ENCODE measurements at regions not wholly inside any gene's neighbourhood (a gene's known extent, or its start where the extent isn't known, plus 50 kb on each side); places are given as distances from the start of the nearest gene placed in this dataset.
A peak's percentile ranks its signal among the peaks of the same experiment; 100 is the strongest.
"Not testable (repeated sequence)": the region's sequence is repeated elsewhere in the genome, so short reads cannot be mapped to it uniquely, and the experiment has no call there.

DNA sequence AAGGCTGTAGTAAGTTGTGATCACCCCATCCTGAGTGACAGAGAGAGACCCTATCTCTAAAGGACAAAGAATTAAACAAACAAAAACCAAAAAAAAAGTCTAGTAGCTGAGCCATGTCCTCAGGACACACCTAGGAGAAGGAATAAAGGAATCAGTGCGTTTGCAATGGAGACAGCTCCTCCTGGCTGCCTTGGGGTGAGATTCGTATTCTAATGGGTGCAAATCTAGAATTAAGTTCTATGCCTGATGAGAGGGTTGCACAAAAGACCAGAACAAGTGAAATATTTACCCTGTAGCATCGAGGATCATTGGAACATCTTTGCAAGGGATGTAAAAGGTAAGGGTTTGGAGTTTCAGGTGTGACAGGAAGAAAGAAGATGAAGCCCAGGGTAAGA, 70.3 kb upstream of the BMAL1 start:
- Mint-ChIP-seq H3K27ac (no peak overlapping the region), H3K4me1 (ENCODE audit: low read depth) (peaks cover 45% of the 10 kb centered on the region), H3K9me3 (no peaks in the 10 kb centered on the region), H3K27me3 (ENCODE audit: low read depth) (no peaks in the 10 kb centered on the region), H3K4me3 (peak overlapping the region; percentile 62), H3K36me3 (ENCODE audit: low read depth) (no peaks in the 10 kb centered on the region)
- intact Hi-C loops (cut with micrococcal nuclease) = loop anchor here (10.0 kb wide), 2 partner anchors 458 to 512 kb away; partner anchors contain the start of gene FAR1
- CTCF ChIA-PET = interaction anchor here (1.7 to 8.0 kb wide), 2 partner anchors 128 to 137 kb away, joined by 7 to 44 read pairs; no protein-coding TSS in a partner anchor
- DNase-seq = no peak

GRCh38 chr11:13207665-13208594, 69.7 kb upstream of the BMAL1 start:
- H3K4me1 Mint-ChIP-seq (ENCODE audit: low read depth) = peaks cover 45% of the 10 kb centered on the region
- CTCF ChIA-PET = interaction anchor here (0.6 to 8.0 kb wide), 9 partner anchors 16 to 724 kb away, joined by 3 to 44 read pairs (median 4); no protein-coding TSS in a partner anchor

GRCh38 chr11:13208921-13209320, 68.7 kb upstream of the BMAL1 start:
- DNase-seq = no peak
- CTCF ChIA-PET = interaction anchor here (0.6 to 8.0 kb wide), 10 partner anchors 13 to 725 kb away, joined by 3 to 44 read pairs (median 8); no protein-coding TSS in a partner anchor
- H3K4me3 Mint-ChIP-seq = no peak overlapping the region
- intact Hi-C loops (cut with micrococcal nuclease) = loop anchor here (1.0 to 10.0 kb wide), 8 partner anchors 26 to 514 kb away; partner anchors contain the start of genes BMAL1, BTBD10 and FAR1
- no peaks in the 10 kb centered on the region for H3K36me3 Mint-ChIP-seq (ENCODE audit: low read depth)
- peaks cover 45% of the 10 kb centered on the region for H3K4me1 Mint-ChIP-seq (ENCODE audit: low read depth)
- H3K27me3 Mint-ChIP-seq (ENCODE audit: low read depth) = no peaks in the 10 kb centered on the region
- no peaks in the 10 kb centered on the region for H3K9me3 Mint-ChIP-seq
- H3K27ac Mint-ChIP-seq = no peak overlapping the region

More at GRCh38 chr11:13207665-13208594, 69.7 kb upstream of the BMAL1 start:
- peak overlapping the region; percentile 62 for H3K4me3 Mint-ChIP-seq
- peak overlapping the region; percentile 57 for H3K27ac Mint-ChIP-seq
- H3K36me3 Mint-ChIP-seq (ENCODE audit: low read depth) = no peaks in the 10 kb centered on the region
- H3K27me3 Mint-ChIP-seq (ENCODE audit: low read depth) = no peaks in the 10 kb centered on the region
- H3K9me3 Mint-ChIP-seq = no peaks in the 10 kb centered on the region
- intact Hi-C loops (cut with micrococcal nuclease) = loop anchor here (1.0 to 10.0 kb wide), 8 partner anchors 25 to 513 kb away; partner anchors contain the start of genes BMAL1, BTBD10 and FAR1
- DNase-seq = peak; percentile 40

DNA sequence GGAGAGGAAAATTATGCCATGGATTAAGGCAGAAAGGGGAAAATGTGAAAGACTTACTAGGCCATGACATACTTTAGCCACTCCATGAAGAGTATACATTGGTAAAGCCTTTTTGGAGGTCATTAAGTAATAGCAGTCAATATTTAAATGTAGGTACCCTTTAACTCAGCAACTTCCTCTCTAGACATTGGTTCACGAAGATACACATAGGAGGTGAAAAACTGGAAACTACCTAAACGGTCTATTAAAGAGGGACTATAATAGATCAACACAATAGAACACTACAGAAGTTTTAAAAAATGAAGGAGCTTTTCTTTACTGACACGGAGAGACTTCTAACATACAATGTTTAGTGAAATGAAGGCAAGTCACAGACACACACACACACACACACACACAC, 68.2 kb upstream of the BMAL1 start:
- Mint-ChIP-seq H3K36me3 (ENCODE audit: low read depth) (no peaks in the 10 kb centered on the region), H3K27me3 (ENCODE audit: low read depth) (no peaks in the 10 kb centered on the region), H3K27ac (no peak overlapping the region), H3K9me3 (no peaks in the 10 kb centered on the region), H3K4me1 (ENCODE audit: low read depth) (peaks cover 45% of the 10 kb centered on the region), H3K4me3 (no peak overlapping the region)
- CTCF ChIA-PET = interaction anchor here (0.7 to 8.0 kb wide), 14 partner anchors 8 to 176 kb away, joined by 3 to 44 read pairs (median 4); no protein-coding TSS in a partner anchor
- intact Hi-C loops (cut with micrococcal nuclease) = loop anchor here (10.0 kb wide), 2 partner anchors 455 to 515 kb away; partner anchors contain the start of gene FAR1
- DNase-seq = no peak

DNA sequence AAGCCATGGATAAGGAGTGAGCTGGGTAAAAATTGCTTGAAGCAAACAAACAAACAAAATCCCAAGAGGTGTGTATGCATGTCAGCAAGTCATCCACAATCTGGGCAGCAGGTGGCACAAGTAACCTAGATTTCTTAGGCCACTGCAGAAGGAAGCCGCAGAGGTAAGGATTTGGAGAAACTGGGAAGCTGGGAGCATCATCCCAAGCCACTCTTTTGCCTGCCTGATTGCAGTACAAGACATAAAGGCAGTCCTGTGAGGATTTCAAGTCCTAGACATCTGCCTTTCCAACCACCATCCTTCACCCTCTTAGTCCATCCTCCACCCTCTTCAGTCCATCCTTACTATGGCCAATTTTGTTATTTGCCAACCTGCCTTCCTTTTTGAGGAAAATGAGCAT, 67.2 kb upstream of the BMAL1 start:
- DNase-seq = peak; percentile 62
- intact Hi-C loops (cut with micrococcal nuclease) = loop anchor here (1.0 to 2.0 kb wide), 3 partner anchors 125 to 174 kb away; no protein-coding TSS in a partner anchor
- CTCF ChIA-PET = interaction anchor here (0.6 to 8.0 kb wide), 16 partner anchors 9 to 263 kb away, joined by 3 to 44 read pairs (median 4); no protein-coding TSS in a partner anchor
- H3K9me3 Mint-ChIP-seq = no peaks in the 10 kb centered on the region
- H3K4me3 Mint-ChIP-seq = no peak overlapping the region
- no peaks in the 10 kb centered on the region for H3K36me3 Mint-ChIP-seq (ENCODE audit: low read depth)
- H3K27me3 Mint-ChIP-seq (ENCODE audit: low read depth) = no peaks in the 10 kb centered on the region
- H3K27ac Mint-ChIP-seq = no peak overlapping the region
- peaks cover 39% of the 10 kb centered on the region for H3K4me1 Mint-ChIP-seq (ENCODE audit: low read depth)

GRCh38 chr11:13214276-13214675, 63.3 kb upstream of the BMAL1 start:
- Mint-ChIP-seq H3K4me1 (ENCODE audit: low read depth) (peaks cover 3% of the 10 kb centered on the region), H3K27me3 (ENCODE audit: low read depth) (no peaks in the 10 kb centered on the region), H3K36me3 (ENCODE audit: low read depth) (no peaks in the 10 kb centered on the region), H3K9me3 (no peaks in the 10 kb centered on the region), H3K27ac (no peak overlapping the region), H3K4me3 (no peak overlapping the region)
- intact Hi-C loops (cut with micrococcal nuclease) = no loop called here
- no peak for DNase-seq
- CTCF ChIA-PET = interaction anchor here (0.5 to 8.0 kb wide), 5 partner anchors 16 to 131 kb away, joined by 3 to 44 read pairs (median 3); no protein-coding TSS in a partner anchor

DNA sequence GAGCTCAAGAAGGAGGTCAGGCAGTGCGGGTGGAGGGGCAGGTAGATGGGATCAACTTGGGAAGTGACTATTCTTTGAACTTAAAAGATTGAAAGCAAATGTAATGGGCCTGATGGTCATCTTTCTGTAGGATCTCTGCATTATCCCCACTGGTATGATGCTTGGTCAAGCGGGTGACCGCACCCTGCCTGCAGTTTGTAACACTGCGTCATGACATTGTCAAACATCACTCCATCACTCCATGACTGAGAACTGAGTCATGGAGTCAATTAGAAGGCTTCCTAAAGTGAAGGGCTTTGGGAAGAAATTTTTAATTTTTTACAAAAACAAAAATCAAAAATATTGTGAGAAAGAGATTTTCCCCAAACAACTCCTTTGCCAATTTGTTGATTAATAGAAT, 62.4 kb upstream of the BMAL1 start:
- no peak overlapping the region for H3K27ac Mint-ChIP-seq
- H3K4me1 Mint-ChIP-seq (ENCODE audit: low read depth) = no peaks in the 10 kb centered on the region
- CTCF ChIA-PET = interaction anchor here (0.5 to 8.0 kb wide), 4 partner anchors 23 to 1338 kb away, joined by 3 to 44 read pairs (median 4); no protein-coding TSS in a partner anchor

DNA sequence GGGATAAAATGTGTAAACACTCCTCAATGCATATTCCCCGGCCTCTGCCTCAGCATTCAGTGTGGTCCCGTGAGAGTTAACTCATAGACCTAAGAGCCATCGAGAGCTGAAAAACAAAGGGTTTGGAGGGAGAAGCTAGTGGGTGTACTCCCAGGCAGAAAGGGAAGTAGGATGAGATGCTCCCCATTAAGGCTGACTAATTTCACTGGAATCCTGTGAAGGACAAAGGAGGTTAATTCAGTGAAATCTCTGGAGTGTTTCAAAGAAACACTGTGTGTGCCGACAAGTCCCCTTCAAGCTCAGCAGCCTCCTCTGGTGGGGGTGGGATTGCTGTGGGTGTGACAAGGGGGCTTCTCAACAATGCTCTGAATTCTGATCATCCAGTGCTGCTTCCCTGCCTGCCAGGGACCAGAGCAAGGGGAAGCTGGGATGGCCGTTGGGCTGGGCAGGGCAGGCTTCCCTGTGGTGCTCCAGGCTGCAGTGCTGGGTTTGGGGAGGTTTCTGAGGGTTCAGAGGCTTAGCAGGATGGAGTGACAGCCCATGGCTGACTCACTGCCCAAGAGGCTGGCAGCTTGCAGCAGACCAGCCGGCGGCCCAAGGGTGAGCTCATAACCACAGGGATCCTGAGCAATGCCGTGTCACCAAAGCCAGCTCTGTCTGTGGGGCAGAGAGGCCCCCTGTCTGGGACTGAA, 61.4 kb upstream of the BMAL1 start:
- intact Hi-C loops (cut with micrococcal nuclease) = no loop called here
- H3K9me3 Mint-ChIP-seq = no peaks in the 10 kb centered on the region
- H3K36me3 Mint-ChIP-seq (ENCODE audit: low read depth) = no peaks in the 10 kb centered on the region
- H3K27ac Mint-ChIP-seq = no peak overlapping the region
- H3K27me3 Mint-ChIP-seq (ENCODE audit: low read depth) = no peaks in the 10 kb centered on the region
- CTCF ChIA-PET = interaction anchor here (0.7 to 1.4 kb wide), 2 partner anchors 22 to 120 kb away, joined by 3 to 4 read pairs; no protein-coding TSS in a partner anchor
- no peaks in the 10 kb centered on the region for H3K4me1 Mint-ChIP-seq (ENCODE audit: low read depth)
- H3K4me3 Mint-ChIP-seq = no peak overlapping the region
- no peak for DNase-seq

More for the DNA sequence above, 62.4 kb upstream of the BMAL1 start:
- Mint-ChIP-seq H3K4me3 (no peak overlapping the region), H3K27me3 (ENCODE audit: low read depth) (no peaks in the 10 kb centered on the region), H3K9me3 (no peaks in the 10 kb centered on the region), H3K36me3 (ENCODE audit: low read depth) (no peaks in the 10 kb centered on the region)
- intact Hi-C loops (cut with micrococcal nuclease) = no loop called here
- no peak for DNase-seq

DNA sequence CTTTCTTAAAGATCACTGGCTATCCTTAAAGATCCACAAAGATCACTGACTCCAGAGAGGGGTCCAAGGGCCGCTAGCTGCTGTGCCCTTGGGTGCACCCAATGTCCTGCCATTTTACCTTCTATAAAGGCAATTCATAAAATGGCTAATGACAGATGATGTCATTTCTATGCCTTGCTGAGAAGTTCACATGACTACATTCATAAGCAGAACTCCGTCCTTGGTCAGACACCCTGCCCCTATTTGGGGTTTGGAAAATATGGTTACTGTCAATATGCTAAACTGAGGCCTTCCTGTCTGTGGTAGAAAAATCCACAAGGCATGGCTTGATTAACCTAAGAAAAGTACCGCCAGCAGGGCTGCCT, 60.9 kb upstream of the BMAL1 start:
- CTCF ChIA-PET = interaction anchor here (0.7 to 1.4 kb wide), 2 partner anchors 22 to 119 kb away, joined by 3 to 4 read pairs; no protein-coding TSS in a partner anchor
- Mint-ChIP-seq H3K4me1 (ENCODE audit: low read depth) (no peaks in the 10 kb centered on the region), H3K27ac (no peak overlapping the region), H3K4me3 (no peak overlapping the region), H3K36me3 (ENCODE audit: low read depth) (no peaks in the 10 kb centered on the region), H3K27me3 (ENCODE audit: low read depth) (no peaks in the 10 kb centered on the region), H3K9me3 (no peaks in the 10 kb centered on the region)
- intact Hi-C loops (cut with micrococcal nuclease) = no loop called here
- no peak for DNase-seq

DNA sequence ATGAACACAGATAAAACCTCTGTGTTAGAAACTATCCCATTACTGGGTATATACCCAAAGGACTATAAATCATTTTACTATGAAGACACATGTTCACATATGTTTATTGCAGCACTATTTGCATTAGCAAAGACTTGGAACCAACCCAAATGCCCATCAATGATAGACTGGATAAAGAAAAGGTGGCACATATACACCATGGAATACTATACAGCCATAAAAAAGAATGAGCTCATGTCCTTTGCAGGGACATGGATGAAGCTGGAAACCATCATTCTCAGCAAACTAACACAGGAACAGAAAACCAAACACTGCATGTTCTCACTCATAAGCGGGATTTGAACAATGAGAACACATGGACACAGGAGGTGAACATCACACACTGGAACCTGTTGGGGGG, 58.9 kb upstream of the BMAL1 start:
- H3K27me3 Mint-ChIP-seq (ENCODE audit: low read depth); H3K9me3 Mint-ChIP-seq; intact Hi-C loops (cut with micrococcal nuclease); H3K4me1 Mint-ChIP-seq (ENCODE audit: low read depth); DNase-seq; H3K36me3 Mint-ChIP-seq (ENCODE audit: low read depth); H3K4me3 Mint-ChIP-seq; CTCF ChIA-PET; H3K27ac Mint-ChIP-seq: not testable (repeated sequence)

DNA sequence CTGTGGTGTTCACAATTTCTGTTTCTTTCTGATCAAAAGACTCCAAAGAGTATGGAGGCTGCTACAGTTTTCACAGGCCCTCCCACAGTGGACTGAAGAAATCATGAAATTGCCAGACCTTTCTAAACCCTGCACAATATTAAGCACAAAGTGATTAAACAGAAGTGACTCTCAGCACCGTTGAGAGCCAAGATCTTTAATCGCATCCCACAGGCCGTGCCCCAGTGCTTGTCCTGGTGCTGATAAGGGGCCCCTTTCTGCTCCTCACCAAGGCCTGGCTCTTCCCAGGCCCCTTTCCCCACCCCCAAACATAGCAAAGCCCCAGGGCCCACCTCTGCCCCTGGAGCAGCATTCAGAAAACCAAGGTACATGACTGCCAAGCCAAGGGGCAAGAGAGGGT, 57.4 kb upstream of the BMAL1 start:
- CTCF ChIA-PET = no interaction called here
- Mint-ChIP-seq H3K27me3 (ENCODE audit: low read depth) (no peaks in the 10 kb centered on the region), H3K4me3 (no peak overlapping the region), H3K36me3 (ENCODE audit: low read depth) (no peaks in the 10 kb centered on the region), H3K27ac (no peak overlapping the region), H3K4me1 (ENCODE audit: low read depth) (no peaks in the 10 kb centered on the region), H3K9me3 (no peaks in the 10 kb centered on the region)
- no peak for DNase-seq
- intact Hi-C loops (cut with micrococcal nuclease) = no loop called here

GRCh38 chr11:13221722-13222121, 55.9 kb upstream of the BMAL1 start:
- DNase-seq = no peak
- Mint-ChIP-seq H3K4me1 (ENCODE audit: low read depth) (no peaks in the 10 kb centered on the region), H3K4me3 (no peak overlapping the region), H3K27ac (no peak overlapping the region), H3K9me3 (no peaks in the 10 kb centered on the region), H3K36me3 (ENCODE audit: low read depth) (no peaks in the 10 kb centered on the region), H3K27me3 (ENCODE audit: low read depth) (no peaks in the 10 kb centered on the region)
- intact Hi-C loops (cut with micrococcal nuclease) = no loop called here
- CTCF ChIA-PET = interaction anchor here (1.1 kb wide), 1 partner anchor 12 kb away, joined by 3 read pairs; no protein-coding TSS in a partner anchor

All from activated naive CD4-positive, alpha-beta T cell treated with anti-CD3 and anti-CD28 coated beads for 36 hours (primary cell).